Endothelial cell of umbilical vein (primary cell): ENCODE measurements at regions not wholly inside any gene's neighbourhood (a gene's known extent, or its start where the extent isn't known, plus 50 kb on each side); places are given as distances from the start of the nearest gene placed in this dataset.

Source experiments
- BruUV-seq: library from RNA; stranded (reverse); fragments of 400-500 nt; replicated peaks from 2 replicates; lab custom pipeline; 2021; lab: Mats Ljungman, UMichigan
- CTCF ChIA-PET: fragments of 300-600, 350-600 bp; sonication (Branson Sonifier 250); formaldehyde crosslinking; loops from one replicate; lab custom pipeline; 2021; ENCODE audit warnings: antibody characterized with exemption, inconsistent platforms; lab: Charles Lee
- POLR2A ChIA-PET: fragments of 300-600, 350-600 bp; sonication (Branson Sonifier 250); formaldehyde crosslinking; loops from one replicate; lab custom pipeline; 2021; ENCODE audit warnings: antibody characterized with exemption, inconsistent platforms; lab: Charles Lee
- DNase-seq: peaks from one replicate; pipeline ENCODE4 v3.0.0-alpha.2; 2011; ENCODE audit warnings: low read depth, low spot score
- FAIRE-seq: peaks from 2 replicates; lab custom pipeline; 2011; peaks lifted over from hg19 to GRCh38; lab: Jason Lieb, UNC
- H2AFZ ChIP-seq: 2 replicates; pipeline ENCODE4 v1.6.0; 2012; ENCODE audit warnings: low read depth, low read length, control low read depth, inconsistent platforms
- H3K27ac ChIP-seq: 2 replicates; pipeline ENCODE4 v1.5.1; 2011; ENCODE audit warnings: low read depth, mild to moderate bottlenecking, control low read depth, low read length, moderate library complexity; ENCODE audit not compliant: insufficient read depth
- H3K27me3 ChIP-seq, 2 experiments: 2 replicates each; pipeline versions ENCODE4 v1.6.0 to v1.6.1; 2011; ENCODE audit warnings: low read length in 2 of 2, mixed read lengths in 1 of 2; ENCODE audit not compliant: control insufficient read depth in 2 of 2, insufficient read depth in 2 of 2
- H3K36me3 ChIP-seq, 2 experiments: 2 replicates in 1 of 2; 3 replicates in 1 of 2; pipeline ENCODE4 v1.5.1; 2011; ENCODE audit warnings: low read length in 2 of 2, mild to moderate bottlenecking in 1 of 2, moderate library complexity in 1 of 2; ENCODE audit not compliant: control insufficient read depth in 2 of 2, insufficient read depth in 2 of 2; ENCODE audit errors: extremely low read depth in 1 of 2
- H3K4me1 ChIP-seq: 3 replicates; pipeline ENCODE4 v1.5.1; 2011; ENCODE audit warnings: mild to moderate bottlenecking, low read length; ENCODE audit not compliant: control insufficient read depth, insufficient read depth; ENCODE audit errors: extremely low read depth
- H3K4me2 ChIP-seq: 2 replicates; pipeline ENCODE4 v1.6.1; 2011; ENCODE audit warnings: low read length, control low read depth, mixed read lengths; ENCODE audit not compliant: insufficient read depth
- H3K4me3 ChIP-seq, 3 experiments: fragments of 200-600 bp in 1 of 3; sonication (generic), shearing (Covaris generic) in 1 of 3; replicated peaks in 1 of 3; 2 replicates each; pipeline ENCODE4 v1.5.1; 2011 to 2016; ENCODE audit warnings: control low read depth in 3 of 3, low read length in 3 of 3, mild to moderate bottlenecking in 2 of 3, inconsistent platforms in 1 of 3, low read depth in 1 of 3, moderate library complexity in 1 of 3; ENCODE audit not compliant: insufficient read depth in 1 of 3
- H3K79me2 ChIP-seq: 2 replicates; pipeline ENCODE4 v1.6.0; 2012; ENCODE audit warnings: low read length, inconsistent platforms; ENCODE audit not compliant: control insufficient read depth, insufficient read depth
- H3K9ac ChIP-seq: replicated peaks from 2 replicates; pipeline ENCODE3; 2011; ENCODE audit warnings: low read length, control low read depth; ENCODE audit not compliant: insufficient read depth; ENCODE audit errors: extremely low read depth
- H3K9me1 ChIP-seq: replicated peaks from 3 replicates; pipeline ENCODE4 v1.6.0; 2011; ENCODE audit warnings: mild to moderate bottlenecking, low read length; ENCODE audit not compliant: control insufficient read depth, insufficient read depth; ENCODE audit errors: extremely low read depth
- H3K9me3 ChIP-seq: replicated peaks from 2 replicates; pipeline ENCODE4 v1.5.1; 2012; ENCODE audit warnings: low read length, inconsistent platforms; ENCODE audit not compliant: control insufficient read depth, insufficient read depth
- H4K20me1 ChIP-seq: replicated peaks from 2 replicates; pipeline ENCODE3; 2011; ENCODE audit warnings: mild to moderate bottlenecking, low read length; ENCODE audit not compliant: control insufficient read depth, insufficient read depth; ENCODE audit errors: extremely low read depth
- EZH2 ChIP-seq: IDR thresholded peaks from 2 replicates; pipeline ENCODE4 v1.6.1; 2012; ENCODE audit warnings: borderline replicate concordance, low read depth, mild to moderate bottlenecking, moderate library complexity, low read length, inconsistent platforms; ENCODE audit not compliant: severe bottlenecking
- FOS ChIP-seq: IDR thresholded peaks from 2 replicates; pipeline ENCODE4 v1.6.1; 2011; ENCODE audit warnings: mild to moderate bottlenecking, low read length, moderate library complexity, borderline replicate concordance; ENCODE audit not compliant: insufficient read depth
- GATA2 ChIP-seq: IDR thresholded peaks from 2 replicates; pipeline ENCODE4 v1.7.0; 2011; ENCODE audit warnings: low read depth, mild to moderate bottlenecking, moderate library complexity, mixed read lengths, low read length; ENCODE audit not compliant: insufficient read length, insufficient read depth
- JUN ChIP-seq: IDR thresholded peaks from 2 replicates; pipeline ENCODE4 v1.6.1; 2011; ENCODE audit warnings: borderline replicate concordance, low read depth; ENCODE audit not compliant: insufficient read length, insufficient read depth
- MYC ChIP-seq: IDR thresholded peaks from one replicate; pipeline ENCODE4 v1.6.1; 2011; ENCODE audit warnings: mild to moderate bottlenecking, low read depth, low read length
- POLR2A ChIP-seq: IDR thresholded peaks from 2 replicates; pipeline ENCODE4 v1.6.1; 2012; ENCODE audit warnings: low read depth, mild to moderate bottlenecking, control low read depth, low read length
- POLR2AphosphoS5 ChIP-seq: IDR thresholded peaks from 2 replicates; pipeline ENCODE4 v1.6.1; 2012; ENCODE audit warnings: low read depth, mild to moderate bottlenecking, control low read depth, low read length, moderate library complexity; ENCODE audit not compliant: insufficient read depth
- dilution Hi-C: fragments of 300-500 bp; cut with MboI; formaldehyde crosslinking; loops from one replicate; pipeline ENCODE4 v1.15.0; 2019; ENCODE audit warnings: low sequenced_read_pairs; ENCODE audit not compliant: extremely low pct_ligation_motif_present
- intact Hi-C: fragments of 100-400 bp; cut with micrococcal nuclease; formaldehyde crosslinking; loops from one replicate; pipeline ENCODE4 v1.10.0; 2022
- TF ChIP-seq, protein P1 (sequence below): IDR thresholded peaks from 2 replicates; pipeline ENCODE4 v1.6.1; 2011; ENCODE audit not compliant: insufficient read depth, insufficient read length
- TF ChIP-seq, protein P2 (sequence below), 2 donors: IDR thresholded peaks; 1 replicate in 1 of 2; 2 replicates in 1 of 2; pipeline ENCODE4 v1.5.1; 2011; ENCODE audit warnings: low read length in 2 of 2, mild to moderate bottlenecking in 2 of 2, moderate library complexity in 2 of 2, control low read depth in 1 of 2, inconsistent platforms in 1 of 2, low read depth in 1 of 2; ENCODE audit not compliant: insufficient read depth in 1 of 2; ENCODE audit errors: extremely low read depth in 1 of 2

DNA sequence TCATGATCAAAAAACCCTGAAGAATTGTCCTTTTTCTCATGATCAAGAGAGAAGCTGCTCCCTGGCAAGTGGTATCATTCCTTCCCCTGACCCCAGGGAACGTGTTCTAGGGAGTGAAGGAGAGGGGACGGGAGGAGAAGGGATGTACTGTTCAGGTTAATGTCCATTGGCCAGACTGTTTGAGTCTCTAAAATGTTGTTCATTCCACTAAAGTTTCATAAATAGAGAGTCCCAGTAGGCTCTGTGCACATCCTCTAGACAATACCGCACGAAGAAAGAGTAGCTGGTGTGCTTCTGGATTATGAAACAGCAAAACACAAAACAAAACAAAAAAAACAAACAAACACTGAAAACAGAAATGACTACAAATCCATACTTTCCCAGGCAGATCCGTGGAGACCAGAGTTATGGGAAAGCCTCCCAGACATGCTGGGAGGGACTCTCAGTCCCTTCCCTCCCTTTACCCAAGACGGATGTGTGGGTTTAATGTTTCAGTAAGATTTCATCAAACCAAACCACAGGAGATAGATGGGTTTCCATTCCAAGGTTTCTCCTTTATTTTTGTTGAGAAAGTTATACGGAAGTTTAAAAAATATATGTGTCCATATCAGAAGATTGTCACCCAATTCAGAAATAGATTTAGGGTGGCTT is 66.5 kb upstream of the TNS3 start:
- ChIA-PET POLR2A (no interaction called here), CTCF (no interaction called here)
- H3K27me3 ChIP-seq, result no peaks in the 10 kb centered on the region
- no peaks in the 10 kb centered on the region for H3K4me1 ChIP-seq
- H3K27ac ChIP-seq, result no peak overlapping the region
- no peak overlapping the region for H3K9ac ChIP-seq
- H3K36me3 ChIP-seq, result no peaks in the 10 kb centered on the region
- DNase-seq (no peak), FAIRE-seq (no peak)
- H3K9me3 ChIP-seq, result no peaks in the 10 kb centered on the region
- intact Hi-C loops, result no loop called here
- H3K4me2 ChIP-seq, result no peak overlapping the region
- H4K20me1 ChIP-seq, result no peaks in the 10 kb centered on the region
- H3K4me3 ChIP-seq, result no peak overlapping the region
- dilution Hi-C loops, result no loop called here
- H2AFZ ChIP-seq, result no peak overlapping the region
- TF ChIP-seq, protein P1, sequence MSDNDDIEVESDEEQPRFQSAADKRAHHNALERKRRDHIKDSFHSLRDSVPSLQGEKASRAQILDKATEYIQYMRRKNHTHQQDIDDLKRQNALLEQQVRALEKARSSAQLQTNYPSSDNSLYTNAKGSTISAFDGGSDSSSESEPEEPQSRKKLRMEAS, result no peak
- TF ChIP-seq JUN (no peak), EZH2 (no peak), GATA2 (no peak), MYC (no peak), POLR2A (no peak), FOS (no peak), POLR2AphosphoS5 (no peak)
- TF ChIP-seq, protein P2, sequence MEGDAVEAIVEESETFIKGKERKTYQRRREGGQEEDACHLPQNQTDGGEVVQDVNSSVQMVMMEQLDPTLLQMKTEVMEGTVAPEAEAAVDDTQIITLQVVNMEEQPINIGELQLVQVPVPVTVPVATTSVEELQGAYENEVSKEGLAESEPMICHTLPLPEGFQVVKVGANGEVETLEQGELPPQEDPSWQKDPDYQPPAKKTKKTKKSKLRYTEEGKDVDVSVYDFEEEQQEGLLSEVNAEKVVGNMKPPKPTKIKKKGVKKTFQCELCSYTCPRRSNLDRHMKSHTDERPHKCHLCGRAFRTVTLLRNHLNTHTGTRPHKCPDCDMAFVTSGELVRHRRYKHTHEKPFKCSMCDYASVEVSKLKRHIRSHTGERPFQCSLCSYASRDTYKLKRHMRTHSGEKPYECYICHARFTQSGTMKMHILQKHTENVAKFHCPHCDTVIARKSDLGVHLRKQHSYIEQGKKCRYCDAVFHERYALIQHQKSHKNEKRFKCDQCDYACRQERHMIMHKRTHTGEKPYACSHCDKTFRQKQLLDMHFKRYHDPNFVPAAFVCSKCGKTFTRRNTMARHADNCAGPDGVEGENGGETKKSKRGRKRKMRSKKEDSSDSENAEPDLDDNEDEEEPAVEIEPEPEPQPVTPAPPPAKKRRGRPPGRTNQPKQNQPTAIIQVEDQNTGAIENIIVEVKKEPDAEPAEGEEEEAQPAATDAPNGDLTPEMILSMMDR (IDR thresholded peaks at IDR 0.05; ENCODE audit: extremely low read depth in 1 of 2, insufficient read depth in 1 of 2, low read depth in 1 of 2, low read length in 2 of 2), result no peak
- H3K79me2 ChIP-seq, result no peaks in the 10 kb centered on the region
- BruUV-seq, result no TSS peak
- H3K9me1 ChIP-seq, result no peaks in the 10 kb centered on the region
